GM10248 (cell line): ENCODE measurements at regions not wholly inside any gene's neighbourhood (a gene's known extent, or its start where the extent isn't known, plus 50 kb on each side); places are given as distances from the start of the nearest gene placed in this dataset.

Experiments
- CTCF ChIA-PET: fragments of 300-600 bp; sonication (Branson Sonifier 250); formaldehyde crosslinking; extraction: SDS; loops from one replicate; lab custom pipeline; 2021; ENCODE audit warnings: antibody characterized with exemption; lab: Yijun Ruan, JAX
- POLR2A ChIA-PET: fragments of 350-650 bp; sonication (Branson Sonifier 250); formaldehyde crosslinking; extraction: SDS; loops from one replicate; lab custom pipeline; 2020; ENCODE audit warnings: antibody characterized with exemption; lab: Yijun Ruan, JAX
- DNase-seq: peaks from one replicate; pipeline ENCODE4 v3.0.0; 2012; ENCODE audit errors: extremely low spot score
- CTCF ChIP-seq: IDR thresholded peaks from 2 replicates; pipeline ENCODE4 v1.5.1; 2012; ENCODE audit warnings: mild to moderate bottlenecking, low read depth; ENCODE audit errors: extremely low read depth, missing control alignments, control extremely low read depth

- no peak for TF ChIP-seq CTCF
- ChIA-PET POLR2A (no interaction called here), CTCF (no interaction called here)
- no peak for DNase-seq
Measured at GRCh38 chr19:16000024-16000663, 51.3 kb downstream of the OR10H4 start.

- TF ChIP-seq CTCF: no peak
- DNase-seq: peak; percentile 77
- CTCF ChIA-PET: interaction anchor here (1.4 kb wide), 1 partner anchor 40 kb away, joined by 4 read pairs; no protein-coding TSS in a partner anchor
Measured at GRCh38 chr19:16001481-16002312, 52.9 kb downstream of the OR10H4 start.

GRCh38 chr19:16002406-16003384, 53.9 kb downstream of the OR10H4 start:
- TF ChIP-seq CTCF: no peak
- ChIA-PET CTCF (interaction anchor here (1.4 kb wide), 1 partner anchor 39 kb away, joined by 4 read pairs; no protein-coding TSS in a partner anchor), POLR2A (no interaction called here)
- no peak for DNase-seq

More at GRCh38 chr19:16001481-16002312, 52.9 kb downstream of the OR10H4 start:
- POLR2A ChIA-PET: no interaction called here

- no peak for TF ChIP-seq CTCF
- DNase-seq: no peak
- POLR2A ChIA-PET: no interaction called here
- CTCF ChIA-PET: no interaction called here
Measured at GRCh38 chr19:16003391-16003790, 54.6 kb downstream of the OR10H4 start.

GRCh38 chr19:16005925-16006324, 57.1 kb downstream of the OR10H4 start:
- DNase-seq: no peak
- POLR2A ChIA-PET: no interaction called here
- CTCF ChIA-PET: no interaction called here
- no peak for TF ChIP-seq CTCF

GRCh38 chr19:16012552-16012951, 63.7 kb upstream of the TPM4 start:
- no peak for DNase-seq
- CTCF ChIA-PET: no interaction called here
- no peak for TF ChIP-seq CTCF
- POLR2A ChIA-PET: no interaction called here
